ENCODE measurements at regions not wholly inside any gene's neighbourhood (a gene's known extent, or its start where the extent isn't known, plus 50 kb on each side); places are given as distances from the start of the nearest gene placed in this dataset.

DNA sequence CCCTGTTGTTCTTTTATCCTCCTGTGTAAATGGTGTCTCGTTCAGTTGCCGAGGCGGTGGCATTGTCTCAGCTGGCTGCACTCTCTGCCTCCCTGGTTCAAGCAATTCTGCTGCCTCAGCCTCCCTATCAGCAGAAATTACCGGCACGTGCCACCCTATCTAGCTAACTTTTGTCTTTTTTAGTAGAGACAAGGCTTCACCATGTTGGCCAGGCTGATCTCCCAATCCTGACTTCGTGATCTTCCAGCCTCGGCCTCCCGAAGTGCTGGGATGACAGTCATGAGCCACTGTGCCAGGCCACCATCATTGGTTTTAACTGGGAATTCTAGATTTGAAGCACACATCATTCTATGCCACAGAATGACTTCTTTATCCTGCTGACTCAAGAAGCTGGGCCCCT is 175.3 kb upstream of the ALG10B start:
- no peak for DNase-seq

- no peak for DNase-seq
Measured at GRCh38 chr12:38141861-38142260, 174.7 kb upstream of the ALG10B start.

DNA sequence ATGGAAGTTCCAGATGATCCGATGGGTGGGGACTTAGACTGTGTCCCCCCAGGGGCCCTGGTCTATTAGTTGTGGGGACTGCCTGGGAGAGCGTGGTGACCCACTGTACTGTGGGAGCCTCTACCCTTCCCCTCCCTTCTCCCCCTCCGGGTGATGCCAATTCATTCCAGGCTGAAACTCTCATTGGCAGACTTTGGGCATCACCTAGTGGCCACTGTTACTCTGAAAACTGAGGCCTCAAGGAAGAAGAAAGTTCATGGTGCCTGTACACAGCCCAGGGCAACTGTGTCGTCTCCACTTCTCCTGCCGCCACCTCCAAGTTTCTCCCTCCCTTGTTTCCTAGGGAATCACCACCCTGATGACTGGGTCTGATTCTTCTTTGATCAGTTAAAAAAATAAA is 173.6 kb upstream of the ALG10B start:
- no peak for DNase-seq

DNA sequence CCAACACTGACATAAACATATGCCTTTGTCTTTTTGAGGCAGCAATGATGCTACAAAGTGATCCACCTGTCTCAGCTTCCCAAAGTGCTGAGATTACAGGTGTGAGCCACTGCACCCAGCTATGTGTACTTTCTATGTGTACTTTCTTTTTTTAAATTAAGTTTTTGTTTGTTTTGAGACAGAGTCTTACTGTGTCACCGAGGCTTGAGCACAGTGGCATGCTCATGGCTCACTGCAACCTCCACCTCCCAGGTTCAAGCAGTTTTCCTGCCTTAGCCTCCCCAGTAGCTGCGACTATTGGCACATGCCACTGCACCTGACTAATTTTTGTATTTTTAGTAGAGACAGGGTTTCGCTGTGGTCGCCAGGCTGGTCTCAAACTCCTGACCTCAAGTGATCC is 172.5 kb upstream of the ALG10B start:
- DNase-seq = no peak

GRCh38 chr12:38144601-38145436 is 171.8 kb upstream of the ALG10B start:
- DNase-seq = no peak

DNA sequence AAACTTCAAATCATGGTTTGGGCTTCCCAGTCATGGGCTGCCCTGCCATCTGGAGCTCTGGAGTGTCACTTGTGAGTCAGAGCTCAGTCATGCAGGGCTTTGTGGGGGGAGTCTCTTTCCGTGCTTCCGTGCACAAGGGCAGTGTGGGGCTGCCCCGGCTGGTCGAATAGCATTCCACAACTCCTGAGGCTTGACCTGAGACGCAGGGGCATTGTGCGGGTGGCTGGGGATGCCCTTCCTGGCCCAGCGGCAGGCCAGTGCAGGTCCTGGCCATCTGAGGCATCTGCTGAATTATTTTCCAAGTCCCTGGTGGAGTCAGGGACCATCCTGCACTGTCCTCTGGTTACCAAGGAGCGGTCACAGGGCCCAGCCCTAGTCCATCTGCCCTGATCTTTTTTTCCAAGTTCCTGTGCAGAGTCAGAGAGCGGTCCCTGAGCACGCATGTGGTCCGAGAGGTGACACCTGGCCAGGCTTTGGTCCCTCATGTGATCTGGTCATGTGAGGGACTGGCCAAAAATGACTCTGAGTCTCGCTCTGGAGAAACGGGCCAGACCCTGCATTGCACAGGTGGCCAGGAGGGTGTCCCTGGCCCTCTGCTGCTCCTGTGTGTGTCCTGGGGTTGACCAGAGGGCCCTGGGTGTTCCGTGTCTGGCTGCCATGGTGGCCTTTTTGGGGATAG is 167.0 kb upstream of the ALG10B start:
- no peak for DNase-seq

DNA sequence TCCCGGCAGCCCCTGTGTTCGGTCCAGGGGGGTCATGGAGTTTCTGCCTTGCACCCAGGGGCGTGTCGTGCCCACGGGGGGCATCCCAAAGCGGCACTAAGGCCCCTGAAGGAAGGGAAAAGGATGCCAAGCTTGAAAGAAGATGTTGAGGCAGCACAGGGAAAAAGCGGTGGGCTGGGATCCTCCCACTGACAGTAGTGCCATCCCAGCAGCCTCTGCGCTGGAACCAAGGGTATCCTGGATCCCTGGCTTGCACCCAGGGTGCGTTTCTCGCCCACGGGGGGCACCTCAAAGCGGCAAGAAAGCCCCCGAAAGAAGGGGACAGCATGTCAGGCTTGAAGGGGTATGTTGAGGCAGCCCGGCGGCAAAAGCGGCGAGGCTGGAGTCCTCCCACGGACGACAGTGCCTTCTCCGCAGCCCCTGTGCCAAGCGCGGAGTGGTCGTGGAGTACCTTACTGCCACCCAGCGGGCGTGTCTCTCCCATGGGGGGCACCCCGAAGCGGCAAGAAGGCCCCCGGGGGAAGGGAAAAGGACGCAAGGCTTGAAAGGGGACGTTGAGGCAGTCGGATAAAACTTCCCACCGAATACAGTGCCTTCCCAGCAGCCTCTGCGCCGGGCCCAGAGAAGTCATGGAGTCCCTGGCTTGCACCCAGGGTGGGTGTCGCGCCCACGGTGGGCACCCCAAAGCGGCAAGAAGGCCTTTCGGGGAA is 164.4 kb upstream of the ALG10B start:
- DNase-seq = no peak

GRCh38 chr12:38152816-38153736 is 163.5 kb upstream of the ALG10B start:
- DNase-seq = no peak

- DNase-seq = no peak
Measured at GRCh38 chr12:38153737-38154061, 162.9 kb upstream of the ALG10B start.

DNA sequence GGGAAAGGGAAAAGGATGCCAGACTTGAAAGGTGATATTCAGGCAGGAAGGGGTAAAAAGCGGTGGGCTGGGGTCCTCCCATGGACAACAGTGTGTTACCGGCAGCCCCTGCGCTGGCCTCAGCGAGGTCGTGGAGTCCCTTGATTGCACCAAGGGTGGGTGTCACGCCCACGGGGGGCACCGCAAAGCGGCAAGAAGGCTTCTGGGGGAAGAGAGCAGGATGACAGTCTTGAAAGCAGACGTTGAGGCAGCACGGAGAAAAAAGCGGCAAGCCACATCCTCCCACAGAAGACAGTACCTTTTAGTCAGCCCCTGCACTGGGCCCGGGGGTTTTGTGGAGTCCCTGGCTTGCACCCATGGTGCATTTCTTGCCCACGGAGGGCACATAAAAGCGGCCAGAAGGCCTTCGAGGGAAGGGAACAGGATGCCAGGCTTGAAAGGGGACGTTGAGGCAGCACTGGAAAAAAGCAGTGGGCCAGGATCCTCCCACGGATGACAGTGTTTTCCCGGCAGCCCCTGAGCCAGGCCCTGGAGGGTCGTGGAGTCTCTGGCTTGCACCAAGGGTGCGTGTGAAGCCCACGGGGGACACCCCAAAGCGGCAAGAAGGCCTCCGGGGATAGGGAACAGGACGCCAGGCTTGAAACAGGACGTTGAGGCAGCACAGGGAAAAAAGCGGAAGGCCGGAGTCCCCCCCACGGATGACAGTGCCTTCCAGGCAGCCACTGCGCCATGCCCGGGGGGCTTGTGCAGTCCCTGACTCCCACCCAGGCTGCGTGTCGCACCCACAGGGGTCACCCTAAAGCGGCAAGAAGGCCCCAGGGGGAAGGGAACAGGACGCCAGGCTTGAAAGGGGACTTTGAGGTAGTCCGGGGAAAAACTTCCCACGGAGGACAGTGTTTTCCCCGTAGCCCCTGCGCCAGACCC is 162.2 kb upstream of the ALG10B start:
- DNase-seq = no peak

- no peak for DNase-seq
Measured at GRCh38 chr12:38155020-38155395, 161.6 kb upstream of the ALG10B start.

DNA sequence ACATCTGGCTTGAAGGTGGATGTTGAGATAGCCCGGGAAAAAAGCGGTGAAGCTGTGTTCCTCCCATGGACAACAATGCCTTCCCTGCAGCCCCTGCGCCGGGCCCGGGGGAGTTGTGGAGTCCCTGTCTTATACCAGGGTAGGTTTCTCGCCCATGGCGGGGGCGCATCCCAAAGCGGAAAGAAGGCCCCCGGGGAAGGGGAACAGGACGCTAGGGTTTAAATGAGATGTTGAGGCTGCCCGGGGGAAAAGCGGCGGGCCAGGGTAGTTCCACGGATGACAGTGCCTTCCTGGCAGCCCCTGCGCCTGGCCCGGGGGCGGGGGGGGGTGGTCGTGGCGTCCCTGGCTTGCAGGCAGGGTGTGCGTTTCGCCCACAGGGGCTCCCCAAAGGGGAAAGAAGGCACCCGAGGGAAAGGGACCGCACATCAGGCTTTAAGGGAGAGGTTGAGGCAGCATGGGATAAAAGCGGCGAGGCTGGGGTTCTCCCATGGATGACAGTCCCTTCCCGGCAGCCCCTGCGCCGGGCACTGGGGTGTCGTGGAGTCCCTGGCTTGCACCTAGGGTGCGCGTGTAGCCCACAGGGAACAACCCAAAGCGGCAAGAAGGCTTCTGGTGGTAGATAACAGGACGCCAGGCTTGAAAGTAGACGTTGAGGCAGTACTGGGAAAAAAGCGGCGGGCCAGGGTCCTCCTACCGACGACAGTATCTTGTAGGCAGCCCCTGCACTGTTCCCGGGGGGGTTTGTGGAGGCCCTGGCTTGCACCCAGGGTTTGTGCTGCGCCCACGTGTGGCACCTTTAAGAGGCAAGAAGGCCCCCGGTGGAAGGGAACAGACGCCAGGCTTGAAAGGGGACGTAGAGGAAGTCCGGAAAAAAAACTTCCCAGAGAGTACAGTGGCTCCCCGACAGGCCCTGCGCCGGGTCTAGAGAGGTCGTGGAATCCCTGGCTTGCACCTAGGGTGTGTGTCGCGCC is 160.8 kb upstream of the ALG10B start:
- DNase-seq = no peak

DNA sequence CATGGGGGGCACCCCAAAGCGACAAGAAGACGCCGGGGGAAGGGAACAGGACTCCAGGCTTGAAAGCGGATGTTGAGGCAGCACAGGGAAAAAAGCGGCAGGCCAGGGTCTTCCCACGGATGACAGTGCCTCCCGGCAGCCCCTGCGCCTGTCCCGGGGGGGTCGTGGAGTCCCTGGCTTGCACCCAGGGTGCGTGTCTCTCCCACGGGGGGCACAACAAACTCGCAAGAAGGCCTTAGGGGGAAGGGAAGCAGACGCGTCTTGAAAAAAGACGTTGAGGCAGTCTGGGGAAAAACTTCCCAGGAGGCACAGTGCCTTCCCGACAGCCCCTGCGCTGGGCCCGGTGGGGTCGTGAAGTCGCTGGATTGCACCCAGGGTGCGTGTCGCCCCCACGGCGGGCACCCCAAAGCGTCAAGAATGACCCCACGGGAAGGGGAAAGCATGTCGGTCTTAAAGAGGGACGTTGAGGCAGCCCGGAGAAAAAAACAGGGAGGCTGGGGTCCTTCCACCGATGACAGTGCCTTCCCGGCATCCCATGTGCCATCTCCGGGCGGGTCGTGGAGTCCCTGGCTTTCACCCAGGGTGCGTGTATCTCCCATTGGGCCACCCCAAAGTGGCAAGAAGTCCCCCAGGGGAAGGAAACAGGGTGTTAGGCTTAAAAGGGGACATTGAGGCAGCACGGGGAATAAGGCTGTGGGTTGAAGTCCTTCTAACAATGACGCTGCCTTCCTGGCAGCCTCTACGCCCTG is 159.9 kb upstream of the ALG10B start:
- no peak for DNase-seq

DNA sequence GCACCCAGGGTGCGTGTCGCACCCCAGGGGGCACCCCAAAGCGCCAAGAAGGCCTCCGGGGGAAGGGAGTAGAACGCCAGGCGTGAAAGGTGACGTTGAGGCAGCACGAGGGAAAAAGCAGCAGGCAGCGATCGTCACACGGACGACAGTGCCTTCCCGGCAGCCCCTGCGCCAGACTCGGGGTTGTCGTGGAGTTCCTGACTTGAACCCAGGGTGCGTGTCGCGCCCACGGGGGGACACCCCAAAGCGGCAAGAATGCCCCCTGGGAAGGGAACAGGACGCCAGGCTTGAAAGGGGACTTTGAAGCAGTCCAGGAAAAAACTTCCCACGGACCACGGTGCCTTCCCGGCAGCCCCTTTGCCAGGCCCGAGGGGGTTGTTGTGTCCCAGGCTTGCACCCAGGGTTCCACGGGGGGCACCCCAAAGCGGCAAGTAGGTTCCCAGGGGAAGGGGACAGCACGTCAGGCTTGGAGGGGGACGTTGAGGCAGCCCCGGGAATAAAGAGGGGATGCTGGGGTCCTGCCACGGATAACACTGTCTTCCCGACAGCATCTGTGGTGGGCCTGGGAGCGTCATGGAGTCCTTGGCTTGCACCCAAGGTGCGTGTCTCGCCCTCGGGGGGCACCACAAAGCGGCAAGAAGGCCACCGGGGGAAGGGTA is 159.2 kb upstream of the ALG10B start:
- DNase-seq = no peak

DNA sequence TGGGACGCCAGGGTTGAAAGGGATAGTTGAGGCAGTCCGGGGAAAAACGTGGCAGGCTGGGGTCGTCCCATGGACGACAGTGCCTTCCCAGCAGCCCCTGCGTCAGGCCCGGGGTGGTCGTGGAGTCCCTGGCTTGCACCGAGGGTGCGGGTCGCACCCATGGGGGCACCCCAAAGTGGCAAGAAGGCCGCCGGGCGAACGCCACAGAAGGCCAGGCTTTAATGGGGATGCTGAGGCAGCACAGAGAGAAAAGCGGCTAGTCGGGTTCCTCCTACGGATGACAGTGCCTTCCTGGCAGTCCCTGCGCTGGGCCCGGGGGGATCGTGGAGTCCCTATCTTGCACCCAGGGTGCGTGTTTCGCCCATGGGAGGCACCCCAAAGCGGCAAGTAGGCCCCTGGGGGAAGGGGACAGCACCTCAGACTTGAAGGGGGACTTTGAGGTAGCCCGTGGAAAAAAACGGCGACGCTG is 158.6 kb upstream of the ALG10B start:
- DNase-seq = no peak

DNA sequence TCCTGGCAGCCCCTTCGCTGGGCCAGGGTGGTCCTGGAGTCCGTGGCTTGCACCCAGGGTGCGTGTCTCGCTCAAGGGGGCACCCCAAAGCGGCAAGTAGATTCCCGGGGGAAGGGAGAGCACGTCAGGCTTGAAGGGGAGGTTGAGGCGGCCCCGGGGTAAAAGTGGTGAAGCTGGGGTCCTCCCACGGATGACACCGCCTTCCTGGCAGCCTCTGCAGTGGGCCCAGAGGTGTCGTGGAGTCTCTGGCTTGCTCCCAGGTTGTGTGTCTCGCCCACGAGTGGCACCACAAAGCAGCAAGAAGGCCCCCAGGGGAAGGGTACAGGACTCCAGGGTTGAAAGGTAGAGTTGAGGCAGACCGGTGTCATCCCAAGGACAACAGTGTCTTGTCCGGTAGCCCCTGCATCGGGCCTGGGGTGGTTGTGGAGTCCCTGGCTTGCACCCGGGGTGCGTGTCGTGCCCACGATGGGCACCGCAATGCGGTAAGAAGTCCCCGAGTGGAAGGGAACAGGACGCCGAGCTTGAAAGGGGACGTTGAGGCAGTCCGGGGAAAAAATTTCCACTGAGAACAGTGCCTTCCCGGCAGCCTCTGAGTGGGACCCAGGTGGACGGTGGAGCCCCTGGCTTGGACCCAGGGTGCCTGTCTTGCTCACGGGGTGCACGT is 158.0 kb upstream of the ALG10B start:
- no peak for DNase-seq

DNA sequence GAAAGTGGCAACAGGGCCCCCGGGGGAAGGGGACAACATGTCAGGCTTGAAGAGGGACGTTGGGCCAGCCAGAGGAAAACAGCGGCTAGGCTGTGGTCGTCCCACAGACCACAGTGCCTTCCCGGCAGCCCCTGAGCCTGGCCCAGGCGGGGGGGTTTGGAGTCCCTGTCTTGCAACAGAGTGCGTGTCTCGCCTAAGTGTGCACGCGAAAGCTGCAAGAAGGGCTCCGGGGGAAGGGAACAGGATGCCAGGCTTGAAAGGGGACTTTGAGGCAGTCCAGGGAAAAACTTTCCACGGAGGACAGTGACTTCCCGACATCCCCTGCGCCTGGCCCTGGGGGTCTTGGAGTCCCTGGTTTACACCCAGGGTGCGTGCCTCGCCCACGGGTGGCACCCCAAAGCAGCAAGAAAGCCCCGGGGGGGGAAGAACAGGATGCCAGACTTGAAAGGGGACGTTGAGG is 157.5 kb upstream of the ALG10B start:
- DNase-seq = no peak

GRCh38 chr12:38159591-38160317 is 156.8 kb upstream of the ALG10B start:
- DNase-seq = no peak

Measured in stimulated activated CD4-positive, alpha-beta T cell treated with anti-CD3 and anti-CD28 coated beads, Interleukin-4, amount 100 ng/mL, for 1 hour (primary cell).